GM15510 (cell line): ENCODE measurements at regions not wholly inside any gene's neighbourhood (a gene's known extent, or its start where the extent isn't known, plus 50 kb on each side); places are given as distances from the start of the nearest gene placed in this dataset.

Experiments used
- POLR2A ChIP-seq: IDR thresholded peaks from 3 replicates; pipeline ENCODE4 v1.6.1; 2011; ENCODE audit warnings: borderline replicate concordance; ENCODE audit not compliant: insufficient read length; ENCODE audit errors: extremely low read depth

DNA sequence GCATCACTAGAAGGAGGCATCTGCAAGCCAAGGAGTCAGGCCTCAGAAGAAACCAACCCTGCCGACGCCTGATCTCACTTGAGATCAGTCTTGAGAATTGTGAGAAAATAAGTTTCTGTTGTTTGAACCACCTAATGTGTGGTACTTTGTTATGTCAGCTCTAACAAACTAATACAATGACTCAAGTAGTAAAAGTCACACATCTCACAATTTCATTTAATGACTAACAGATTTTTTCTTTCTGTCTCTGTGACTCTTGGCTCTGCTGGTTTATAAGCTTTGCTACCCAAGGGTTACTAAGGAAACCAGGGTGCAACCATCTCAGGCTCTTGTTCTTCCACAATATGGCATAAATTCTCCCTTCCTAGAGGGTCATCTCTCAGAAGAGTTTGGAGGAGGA lies 315.8 kb upstream of the GRAMD2B start:
- no peak for TF ChIP-seq POLR2A

DNA sequence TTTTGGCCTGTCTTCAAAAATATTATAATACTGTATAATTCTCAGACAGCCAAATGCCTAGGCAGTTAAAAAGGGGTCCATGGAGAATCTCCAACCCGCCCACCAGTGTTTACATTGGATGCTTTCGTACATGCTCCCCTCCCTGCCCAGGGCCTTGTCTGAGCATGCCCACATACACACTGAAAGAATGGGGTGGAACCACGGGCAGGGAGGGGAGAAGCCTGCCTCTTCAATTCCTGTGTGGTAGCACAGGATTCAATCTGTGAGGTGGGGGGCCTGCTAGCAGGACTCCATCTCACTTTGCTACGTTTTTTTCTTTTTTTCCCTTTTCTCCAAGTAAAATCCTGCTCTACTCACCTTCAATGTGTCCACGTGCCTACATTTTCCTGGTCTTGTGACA lies 314.7 kb upstream of the GRAMD2B start:
- TF ChIP-seq POLR2A, result no peak

DNA sequence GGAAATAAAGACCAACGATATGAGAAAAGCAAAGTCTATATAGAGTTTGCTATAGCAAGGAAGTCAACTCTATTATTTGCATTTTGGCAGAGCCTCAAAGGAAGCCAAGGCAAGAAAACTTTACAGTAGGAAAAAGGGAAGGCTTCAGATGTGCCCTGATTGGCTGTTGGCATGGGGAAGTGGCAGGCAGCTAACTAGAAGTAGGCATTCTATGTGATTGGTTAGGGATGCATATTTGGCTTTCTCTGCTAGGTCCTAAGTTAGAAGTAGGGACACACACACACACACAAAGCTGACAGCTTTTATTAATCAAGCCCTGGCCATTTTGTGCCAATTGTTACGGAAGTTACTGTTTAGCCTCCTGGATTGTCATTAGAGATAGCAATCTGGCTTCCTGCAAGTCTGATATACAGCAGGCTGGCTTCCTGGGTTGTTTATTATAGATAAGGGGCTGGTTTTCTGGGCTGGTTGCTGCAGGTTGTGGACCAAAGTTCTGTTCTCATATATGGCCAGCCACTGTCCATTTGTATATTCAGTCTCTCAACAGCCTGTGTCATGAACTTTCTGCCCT lies 308.1 kb upstream of the GRAMD2B start:
- no peak for TF ChIP-seq POLR2A

DNA sequence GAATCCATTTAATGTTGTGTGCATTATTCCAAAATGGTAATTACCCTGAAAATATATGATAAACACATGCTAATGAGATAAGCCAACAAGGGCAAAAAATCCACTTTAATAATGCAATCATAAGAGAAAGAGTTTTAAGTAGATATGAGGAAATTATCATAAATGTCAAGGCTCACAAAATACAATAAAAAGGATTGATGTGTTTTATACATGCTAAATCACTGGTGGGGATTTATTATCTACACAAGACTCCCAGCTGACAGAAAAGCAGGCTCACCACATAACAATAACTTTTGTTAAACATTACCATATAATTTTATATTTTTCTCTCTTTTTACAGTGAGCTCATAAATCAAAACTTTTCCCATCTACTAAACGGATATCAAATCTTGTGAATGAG lies 306.2 kb upstream of the GRAMD2B start:
- no peak for TF ChIP-seq POLR2A

DNA sequence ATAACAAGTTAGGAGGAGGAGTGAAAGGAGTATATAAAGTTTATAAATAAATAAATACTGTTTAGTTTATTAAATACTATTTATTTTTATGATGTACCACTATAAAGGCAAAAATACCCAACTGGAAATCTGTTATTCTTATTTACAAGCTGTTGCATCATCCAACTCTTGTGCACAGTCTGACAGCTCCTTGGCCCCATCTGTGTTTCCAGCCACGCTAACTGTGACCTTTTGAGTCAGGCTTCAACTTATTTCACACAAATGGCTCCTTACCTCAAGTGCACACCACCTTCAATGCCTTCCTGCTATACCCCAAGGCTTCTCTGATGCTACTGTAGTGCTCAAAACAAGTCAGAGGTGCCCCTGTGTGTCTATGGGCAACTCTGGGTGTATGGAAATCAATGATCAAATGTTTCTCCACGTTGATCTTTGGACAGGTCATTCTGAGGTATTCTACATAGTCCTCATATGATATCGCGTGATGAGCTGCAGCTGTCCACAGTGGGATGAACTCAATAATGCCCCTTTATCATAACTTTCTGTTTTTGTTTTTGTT lies 303.2 kb upstream of the GRAMD2B start:
- TF ChIP-seq POLR2A, result no peak

DNA sequence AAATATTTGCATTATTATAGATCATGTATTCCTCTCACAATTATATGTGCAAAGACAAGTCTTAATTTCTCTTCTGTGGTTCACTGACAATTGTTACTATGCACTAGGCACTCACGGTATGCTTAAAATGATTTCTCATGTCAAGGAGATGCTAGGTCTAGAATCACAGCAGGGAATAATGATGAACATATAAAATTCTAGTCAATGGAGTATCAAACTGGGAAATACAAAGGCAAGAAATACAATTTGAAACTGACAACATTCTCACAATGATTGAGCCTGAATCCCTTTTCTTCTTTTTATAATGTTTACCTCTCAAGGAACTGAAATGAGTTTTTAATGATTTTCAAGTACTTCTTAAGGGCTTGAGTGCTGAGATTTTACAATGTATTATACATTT lies 302.3 kb upstream of the GRAMD2B start:
- TF ChIP-seq POLR2A, result no peak

DNA sequence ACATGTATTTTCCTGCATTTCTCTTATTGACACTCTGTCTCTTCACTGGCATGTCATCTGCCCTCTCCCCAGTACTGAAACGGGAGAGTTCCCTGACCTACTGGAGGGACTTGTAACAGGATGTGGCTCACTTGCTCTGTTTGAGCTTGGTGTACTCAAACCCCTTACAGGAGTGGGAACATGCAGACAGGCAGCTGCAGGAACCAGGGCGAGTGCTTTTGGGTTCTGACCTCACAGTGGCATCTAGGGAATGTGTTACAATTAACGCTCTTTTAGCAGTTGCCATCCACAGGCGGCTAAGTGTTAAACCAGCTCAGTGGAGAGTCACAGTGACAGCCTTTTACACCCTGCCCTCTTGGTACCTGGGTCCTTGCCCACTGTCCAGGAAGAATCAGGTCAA lies 300.3 kb upstream of the GRAMD2B start:
- TF ChIP-seq POLR2A, result no peak

DNA sequence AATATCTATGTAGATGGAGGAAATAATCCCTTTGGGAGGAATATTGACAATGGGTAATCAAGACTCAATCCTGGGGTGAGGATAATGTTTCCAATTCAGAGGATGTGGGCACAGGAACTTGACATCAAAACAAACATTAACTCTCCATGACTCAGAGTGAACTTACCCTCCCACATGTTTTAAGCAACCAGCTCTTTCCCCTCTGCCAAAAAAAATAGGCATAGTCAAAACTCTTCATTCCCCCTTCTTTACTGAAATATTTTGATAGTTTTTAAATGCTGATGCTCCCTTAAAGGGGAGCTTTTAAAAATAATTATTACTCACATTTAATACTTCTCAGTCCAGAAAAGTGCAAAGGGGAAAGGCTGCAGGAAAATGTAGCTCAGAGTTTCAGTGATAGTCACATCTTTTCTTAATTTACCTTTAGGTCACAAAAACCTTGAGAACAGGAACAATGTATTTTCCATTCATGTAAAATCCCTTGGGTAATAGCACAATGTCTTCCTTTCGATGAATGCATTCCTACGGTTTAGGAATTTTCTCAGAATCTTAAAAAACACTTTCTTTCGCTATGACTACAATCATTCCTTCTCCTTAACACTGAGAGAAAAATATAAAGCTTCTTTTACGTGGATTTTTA lies 298.4 kb upstream of the GRAMD2B start:
- no peak for TF ChIP-seq POLR2A

DNA sequence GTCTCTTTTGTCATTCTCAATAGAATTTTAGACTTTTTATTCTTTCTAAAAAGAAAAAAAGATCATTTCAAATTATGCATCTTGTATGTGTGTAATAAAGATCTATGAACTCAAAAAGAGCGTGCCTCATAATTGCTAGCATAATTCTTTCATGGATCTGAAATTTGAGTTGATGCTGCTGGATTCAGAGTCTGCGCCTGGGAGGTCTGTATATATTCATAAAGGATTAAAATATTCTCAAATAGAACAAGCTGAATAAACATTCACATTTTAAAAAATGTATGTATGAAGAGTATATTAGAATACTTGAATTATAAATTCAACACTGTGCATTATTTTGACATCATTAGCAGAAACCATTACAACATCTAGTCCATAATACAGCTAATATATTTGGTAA lies 297.8 kb upstream of the GRAMD2B start:
- no peak for TF ChIP-seq POLR2A

DNA sequence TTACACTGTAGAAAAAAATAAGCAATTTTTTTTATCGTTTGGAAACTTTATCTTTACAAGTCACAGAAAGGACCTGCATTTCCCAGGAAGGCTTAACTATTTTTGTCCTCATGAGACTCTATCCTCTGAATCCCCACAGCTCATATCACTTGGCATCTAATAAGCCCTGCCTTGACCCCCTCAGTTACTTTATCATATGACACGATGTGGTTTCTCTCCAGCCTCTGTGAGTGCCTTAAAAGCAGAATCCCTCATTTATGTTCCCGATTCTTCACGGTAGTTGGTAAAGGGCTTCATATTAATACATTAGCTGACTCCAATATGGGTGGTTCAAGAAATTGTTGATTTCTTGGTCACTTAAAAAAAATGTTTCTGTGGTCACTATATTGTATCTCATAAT lies 296.6 kb upstream of the GRAMD2B start:
- TF ChIP-seq POLR2A, result no peak

DNA sequence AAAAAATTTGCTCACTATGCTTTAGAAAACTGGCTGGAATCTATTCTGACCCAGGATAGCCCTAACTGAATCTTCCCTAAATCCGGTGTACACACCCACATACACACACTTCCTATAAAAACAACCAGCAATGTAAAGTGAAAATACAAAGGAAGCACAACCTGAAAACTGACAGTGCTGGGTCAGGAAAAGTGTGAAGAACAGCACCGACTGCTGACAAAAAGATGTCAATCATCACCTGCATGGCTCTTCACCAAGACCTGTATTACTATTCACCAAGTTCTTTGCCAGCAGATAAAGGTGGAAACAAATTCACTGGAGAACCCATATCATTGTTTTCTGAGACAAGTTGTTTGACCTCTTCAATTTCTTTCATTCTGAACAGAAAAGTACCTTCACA lies 293.8 kb upstream of the GRAMD2B start:
- no peak for TF ChIP-seq POLR2A

DNA sequence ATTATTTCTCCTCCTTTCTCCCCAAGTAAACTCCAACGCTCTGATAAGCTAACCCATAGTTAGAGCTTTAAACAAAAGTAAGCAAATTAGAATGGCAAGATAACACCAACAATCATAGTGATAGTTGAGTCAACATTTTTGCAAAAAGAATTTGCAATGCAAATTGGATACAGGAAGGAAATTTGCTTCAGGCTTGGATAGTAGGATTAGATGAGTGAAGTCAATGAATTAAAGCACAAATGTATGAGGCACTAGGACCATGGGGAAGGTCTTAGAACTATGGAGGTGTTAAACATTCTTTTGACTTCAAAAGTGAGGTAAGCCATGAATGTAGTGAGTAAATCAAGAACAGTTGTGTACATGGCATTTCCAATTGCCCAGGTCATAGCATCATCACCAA lies 289.8 kb upstream of the GRAMD2B start:
- no peak for TF ChIP-seq POLR2A

DNA sequence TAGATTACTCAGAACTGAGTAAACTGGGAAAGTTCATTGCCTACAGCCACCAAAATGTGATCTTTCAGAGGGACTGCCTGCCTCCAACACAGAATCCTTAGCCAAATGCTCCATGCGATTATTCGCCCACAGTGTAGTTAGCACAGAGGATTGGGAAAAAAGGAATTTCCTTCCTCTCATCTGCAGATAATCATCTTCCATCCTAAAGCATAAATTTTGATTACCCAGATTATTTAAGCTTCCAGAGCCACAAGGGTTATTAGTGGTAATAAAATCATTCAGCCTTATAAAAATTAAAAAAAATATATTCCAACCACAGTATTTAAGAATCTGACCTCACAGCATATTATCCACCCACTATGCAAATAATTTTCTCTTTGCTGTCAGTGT lies 285.3 kb upstream of the GRAMD2B start:
- no peak for TF ChIP-seq POLR2A

DNA sequence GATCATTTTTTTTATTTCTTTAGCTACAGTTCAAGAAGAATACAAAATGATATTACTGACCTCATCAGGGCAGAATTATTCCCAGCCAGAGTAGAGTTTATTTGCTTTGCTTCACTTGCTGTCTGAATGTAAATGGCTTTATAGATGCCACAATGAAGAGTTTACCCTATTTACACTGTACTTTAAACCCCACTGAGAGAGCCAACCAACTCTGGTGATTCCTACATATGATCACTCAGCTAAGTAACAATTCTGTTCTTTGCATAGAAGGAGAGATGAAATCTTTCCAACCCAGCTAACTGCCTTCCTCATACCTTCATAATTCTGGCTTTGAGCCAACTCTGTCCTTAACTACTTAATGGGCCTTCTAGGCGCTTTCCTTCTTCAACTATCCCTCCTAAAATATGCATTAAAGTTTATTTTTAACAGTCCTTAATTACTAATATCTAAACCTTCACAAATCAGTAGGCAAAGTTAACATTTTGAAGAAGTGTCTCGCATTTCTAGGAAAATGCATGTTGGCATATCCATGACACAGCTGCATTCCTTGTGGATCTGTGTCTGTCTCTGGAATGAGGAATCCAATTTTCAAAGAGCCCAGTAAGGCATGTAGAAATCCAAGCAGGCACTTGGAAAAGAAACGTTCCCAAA lies 284.8 kb upstream of the GRAMD2B start:
- no peak for TF ChIP-seq POLR2A

DNA sequence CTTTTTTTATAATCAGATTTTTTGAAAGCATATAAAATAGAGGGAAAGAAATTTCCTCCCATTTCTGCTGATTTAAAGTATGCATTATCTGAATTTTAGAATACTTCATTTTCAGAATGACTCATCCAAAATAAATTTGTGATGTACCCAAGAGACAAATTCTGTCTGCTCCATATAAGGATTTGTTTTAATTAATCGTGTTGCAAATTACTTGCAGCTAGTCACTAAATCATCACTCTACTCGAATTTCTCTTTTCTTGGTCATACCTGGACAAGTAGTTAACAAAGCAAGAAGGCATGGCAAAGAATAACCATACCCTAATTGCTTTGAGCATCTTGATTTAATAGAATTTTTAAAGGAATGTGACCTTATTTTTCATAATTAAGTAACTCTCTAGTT lies 284.1 kb upstream of the GRAMD2B start:
- no peak for TF ChIP-seq POLR2A

DNA sequence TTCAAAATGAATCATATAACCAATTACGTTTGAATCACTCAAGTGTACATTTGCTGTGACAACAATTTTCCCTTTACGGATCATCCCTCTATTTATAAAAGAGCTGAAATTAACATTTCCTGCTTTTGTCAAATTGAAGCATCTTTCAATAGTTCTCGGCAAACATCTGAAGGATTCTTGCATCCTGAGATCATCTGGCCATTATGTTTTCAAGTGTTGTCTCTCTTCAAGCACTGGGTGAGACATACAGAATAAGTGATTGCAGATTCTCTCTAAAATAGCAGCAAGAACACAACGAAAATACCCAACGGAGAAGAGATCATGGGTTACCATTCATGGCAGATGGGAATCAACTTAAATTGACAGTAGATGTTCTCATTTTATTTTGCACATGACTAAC lies 283.4 kb upstream of the GRAMD2B start:
- TF ChIP-seq POLR2A, result no peak
